Liver (tissue), 8 donors: ENCODE measurements at regions not wholly inside any gene's neighbourhood (a gene's known extent, or its start where the extent isn't known, plus 50 kb on each side); places are given as distances from the start of the nearest gene placed in this dataset.

Experiments used
- DNase-seq: peaks from one replicate; pipeline ENCODE4 v3.0.0-alpha.2; 2017; ENCODE audit warnings: low spot score
- H3K27ac ChIP-seq, 2 donors: one replicate each; pipeline ENCODE4 v1.7.0; 2013; ENCODE audit warnings: inconsistent platforms in 2 of 2, low read length in 2 of 2, control low read depth in 1 of 2, low read depth in 1 of 2, mild to moderate bottlenecking in 1 of 2
- H3K27me3 ChIP-seq, 4 donors: one replicate each; pipeline versions ENCODE4 v1.6.1 to v1.7.0; 2013; ENCODE audit warnings: low read length in 3 of 4, inconsistent platforms in 1 of 4, mild to moderate bottlenecking in 1 of 4, moderate library complexity in 1 of 4; ENCODE audit not compliant: control insufficient read depth in 4 of 4, insufficient read depth in 4 of 4
- H3K36me3 ChIP-seq, 4 donors: one replicate each; pipeline versions ENCODE4 v1.6.1 to v1.7.0; 2013; ENCODE audit warnings: low read length in 3 of 4, mild to moderate bottlenecking in 3 of 4, low read depth in 1 of 4, moderate library complexity in 1 of 4; ENCODE audit not compliant: control insufficient read depth in 4 of 4, insufficient read depth in 3 of 4
- H3K4me1 ChIP-seq, 4 donors: one replicate each; pipeline versions ENCODE4 v1.6.1 to v1.7.0; 2013; ENCODE audit warnings: low read length in 3 of 4, mild to moderate bottlenecking in 3 of 4, moderate library complexity in 1 of 4; ENCODE audit not compliant: control insufficient read depth in 4 of 4, insufficient read depth in 4 of 4
- H3K4me3 ChIP-seq, 3 donors: one replicate each; pipeline versions ENCODE4 v1.6.1 to v1.7.0; 2013; ENCODE audit warnings: low read length in 3 of 3, control low read depth in 1 of 3, low read depth in 1 of 3, mild to moderate bottlenecking in 1 of 3
- H3K9ac ChIP-seq, 2 donors: one replicate each; pipeline ENCODE4 v1.7.0; 2013; ENCODE audit warnings: low read length in 2 of 2, mild to moderate bottlenecking in 2 of 2, moderate library complexity in 2 of 2, control low read depth in 1 of 2, low read depth in 1 of 2
- H3K9me3 ChIP-seq, 4 donors: one replicate each; pipeline versions ENCODE4 v1.6.1 to v1.7.0; 2013; ENCODE audit warnings: low read length in 3 of 4; ENCODE audit not compliant: control insufficient read depth in 4 of 4
- ATF3 ChIP-seq: IDR thresholded peaks from 2 replicates; pipeline ENCODE4 v1.6.1; 2016; ENCODE audit warnings: antibody characterized with exemption
- CTCF ChIP-seq: fragments of 150-350 bp; IDR thresholded peaks from 2 replicates; pipeline ENCODE4 v1.5.1; 2017; ENCODE audit warnings: improper control_type of control experiment, low read depth, low read length; ENCODE audit not compliant: missing input control
- EGR1 ChIP-seq, 2 donors: IDR thresholded peaks; 2 replicates each; pipeline ENCODE4 v1.6.1; 2016 to 2018; ENCODE audit warnings: antibody characterized with exemption in 2 of 2, low read depth in 2 of 2
- FOXA1 ChIP-seq: IDR thresholded peaks from 2 replicates; pipeline ENCODE4 v1.6.1; 2016; ENCODE audit warnings: antibody characterized with exemption
- FOXA2 ChIP-seq: IDR thresholded peaks from 2 replicates; pipeline ENCODE4 v1.6.1; 2016; ENCODE audit warnings: antibody characterized with exemption
- GABPA ChIP-seq, 2 donors: IDR thresholded peaks in 1 of 2; conservative IDR thresholded peaks in 1 of 2; 2 replicates each; pipeline ENCODE4 v1.6.1; 2016; ENCODE audit warnings: antibody characterized with exemption in 2 of 2, mild to moderate bottlenecking in 1 of 2, moderate library complexity in 1 of 2
- HNF4G ChIP-seq: IDR thresholded peaks from 2 replicates; pipeline ENCODE4 v1.6.1; 2016; ENCODE audit warnings: antibody characterized with exemption
- JUND ChIP-seq, 2 donors: IDR thresholded peaks; 2 replicates each; pipeline ENCODE4 v1.6.1; 2016; ENCODE audit warnings: antibody characterized with exemption in 2 of 2
- NR2F2 ChIP-seq: IDR thresholded peaks from 2 replicates; pipeline ENCODE4 v1.6.1; 2016; ENCODE audit warnings: antibody characterized with exemption
- RAD21 ChIP-seq, 2 donors: IDR thresholded peaks; 2 replicates each; pipeline ENCODE4 v1.6.1; 2016; ENCODE audit warnings: antibody characterized with exemption in 2 of 2, mild to moderate bottlenecking in 2 of 2
- RXRA ChIP-seq, 2 donors: IDR thresholded peaks; 2 replicates each; pipeline ENCODE4 v1.6.1; 2017 to 2018; ENCODE audit warnings: antibody characterized with exemption in 2 of 2, mild to moderate bottlenecking in 1 of 2
- SP1 ChIP-seq: IDR thresholded peaks from 2 replicates; pipeline ENCODE4 v1.6.1; 2018; ENCODE audit warnings: antibody characterized with exemption, mild to moderate bottlenecking
- TAF1 ChIP-seq: conservative IDR thresholded peaks from 2 replicates; pipeline ENCODE4 v1.6.1; 2016; ENCODE audit warnings: antibody characterized with exemption, mild to moderate bottlenecking
- YY1 ChIP-seq: IDR thresholded peaks from 2 replicates; pipeline ENCODE4 v1.6.1; 2016; ENCODE audit warnings: antibody characterized with exemption, mild to moderate bottlenecking
- ZBTB33 ChIP-seq: IDR thresholded peaks from 2 replicates; pipeline ENCODE4 v1.6.1; 2016; ENCODE audit warnings: antibody characterized with exemption
- WGBS: extraction: QIAGEN DNeasy Blood & Tissue Kit; methylation state at CpG from one replicate; pipeline ENCODE4 v1.1.7; 2013; 5-methylcytosine and 5-hydroxymethylcytosine counted together
- TF ChIP-seq, protein P1 (sequence below): IDR thresholded peaks from 2 replicates; pipeline ENCODE4 v1.6.1; 2016; ENCODE audit warnings: antibody characterized with exemption, mild to moderate bottlenecking
- donor health status: healthy.
- donor health status: healthy.
- donor health status: healthy.
- donor health status: healthy.
- donor health status: healthy.

DNA sequence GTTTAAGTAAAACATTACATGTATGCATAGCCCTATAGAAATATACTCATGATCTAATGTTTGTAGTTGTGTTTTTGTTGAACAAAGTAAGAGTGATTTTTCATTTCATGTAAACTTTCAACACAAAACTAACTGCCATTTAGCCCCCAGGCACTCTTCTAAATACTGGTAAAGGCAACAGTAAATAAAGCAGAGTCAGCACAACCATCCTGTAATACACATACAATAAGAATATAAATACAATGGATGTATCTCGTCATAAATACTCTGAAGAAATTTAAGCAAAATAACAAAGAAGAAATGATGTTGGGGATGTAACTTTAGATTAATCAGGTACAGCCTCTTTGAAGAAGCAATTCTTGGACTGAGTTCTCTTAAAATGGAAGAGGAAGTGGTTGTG is 821.2 kb downstream of the ARAP2 start:
- H3K27me3 ChIP-seq: no peaks in the 10 kb centered on the region
- no peaks in the 10 kb centered on the region for H3K4me1 ChIP-seq
- TF ChIP-seq FOXA1: no peak
- TF ChIP-seq NR2F2: no peak
- TF ChIP-seq ZBTB33: no peak
- no peaks in the 10 kb centered on the region for H3K36me3 ChIP-seq
- H3K9ac ChIP-seq: no peak overlapping the region
- DNase-seq: no peak
- H3K4me3 ChIP-seq: no peak overlapping the region
- WGBS: 71% methylated on average over 1 of the region's 1 CpG
- H3K9me3 ChIP-seq: no peaks in the 10 kb centered on the region
- no peak overlapping the region for H3K27ac ChIP-seq

DNA sequence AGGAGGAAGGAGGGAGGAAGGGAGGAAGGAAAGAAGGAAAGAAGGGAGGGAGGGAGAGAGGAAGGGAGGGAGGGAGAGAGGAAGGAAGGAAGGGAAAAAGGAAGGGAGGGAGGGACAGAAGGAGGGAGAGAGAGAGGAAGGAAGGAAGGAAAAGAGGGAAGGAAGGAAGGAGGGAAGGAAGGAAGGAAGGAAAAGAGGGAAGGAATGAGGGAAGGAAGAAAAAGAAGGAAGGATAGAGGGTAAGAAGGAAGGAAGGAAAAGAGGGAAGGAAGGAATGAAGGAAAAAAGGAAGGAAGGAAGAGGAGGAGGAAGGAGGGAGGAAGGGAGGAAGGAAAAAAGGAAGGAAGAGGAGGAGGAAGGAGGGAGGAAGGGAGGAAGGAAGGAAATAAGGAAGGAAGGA is 796.8 kb downstream of the ARAP2 start:
- no peak for TF ChIP-seq NR2F2
- no peak for TF ChIP-seq YY1
- no peak for TF ChIP-seq GABPA (IDR thresholded peaks at IDR 0.05 in 1 of 2, conservative IDR thresholded peaks at IDR 0.05 in 1 of 2)
- TF ChIP-seq JUND (IDR thresholded peaks at IDR 0.05): no peak
- TF ChIP-seq ZBTB33: no peak
- TF ChIP-seq, protein P1, sequence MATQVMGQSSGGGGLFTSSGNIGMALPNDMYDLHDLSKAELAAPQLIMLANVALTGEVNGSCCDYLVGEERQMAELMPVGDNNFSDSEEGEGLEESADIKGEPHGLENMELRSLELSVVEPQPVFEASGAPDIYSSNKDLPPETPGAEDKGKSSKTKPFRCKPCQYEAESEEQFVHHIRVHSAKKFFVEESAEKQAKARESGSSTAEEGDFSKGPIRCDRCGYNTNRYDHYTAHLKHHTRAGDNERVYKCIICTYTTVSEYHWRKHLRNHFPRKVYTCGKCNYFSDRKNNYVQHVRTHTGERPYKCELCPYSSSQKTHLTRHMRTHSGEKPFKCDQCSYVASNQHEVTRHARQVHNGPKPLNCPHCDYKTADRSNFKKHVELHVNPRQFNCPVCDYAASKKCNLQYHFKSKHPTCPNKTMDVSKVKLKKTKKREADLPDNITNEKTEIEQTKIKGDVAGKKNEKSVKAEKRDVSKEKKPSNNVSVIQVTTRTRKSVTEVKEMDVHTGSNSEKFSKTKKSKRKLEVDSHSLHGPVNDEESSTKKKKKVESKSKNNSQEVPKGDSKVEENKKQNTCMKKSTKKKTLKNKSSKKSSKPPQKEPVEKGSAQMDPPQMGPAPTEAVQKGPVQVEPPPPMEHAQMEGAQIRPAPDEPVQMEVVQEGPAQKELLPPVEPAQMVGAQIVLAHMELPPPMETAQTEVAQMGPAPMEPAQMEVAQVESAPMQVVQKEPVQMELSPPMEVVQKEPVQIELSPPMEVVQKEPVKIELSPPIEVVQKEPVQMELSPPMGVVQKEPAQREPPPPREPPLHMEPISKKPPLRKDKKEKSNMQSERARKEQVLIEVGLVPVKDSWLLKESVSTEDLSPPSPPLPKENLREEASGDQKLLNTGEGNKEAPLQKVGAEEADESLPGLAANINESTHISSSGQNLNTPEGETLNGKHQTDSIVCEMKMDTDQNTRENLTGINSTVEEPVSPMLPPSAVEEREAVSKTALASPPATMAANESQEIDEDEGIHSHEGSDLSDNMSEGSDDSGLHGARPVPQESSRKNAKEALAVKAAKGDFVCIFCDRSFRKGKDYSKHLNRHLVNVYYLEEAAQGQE: no peak
- no peak for TF ChIP-seq SP1
- TF ChIP-seq HNF4G: no peak
- TF ChIP-seq RXRA (IDR thresholded peaks at IDR 0.05): no peak
- no peak for TF ChIP-seq RAD21 (IDR thresholded peaks at IDR 0.05)
- TF ChIP-seq TAF1: no peak
- no peak for TF ChIP-seq FOXA2
- no peak for TF ChIP-seq CTCF
- no peak for TF ChIP-seq ATF3
- TF ChIP-seq EGR1 (IDR thresholded peaks at IDR 0.05; ENCODE audit: low read depth in 2 of 2): no peak
- no peak overlapping the region for H3K27ac ChIP-seq
- no peaks in the 10 kb centered on the region for H3K4me1 ChIP-seq
- no peak overlapping the region for H3K9ac ChIP-seq
- H3K27me3 ChIP-seq: peaks cover 0 to 3% (median 0%) of the 10 kb centered on the region in 4 donors
- H3K9me3 ChIP-seq: peaks cover 0 to 8% (median 1%) of the 10 kb centered on the region in 4 donors
- H3K4me3 ChIP-seq: no peak overlapping the region
- no peak for DNase-seq
- no peaks in the 10 kb centered on the region for H3K36me3 ChIP-seq
